GM12892 (cell line): ENCODE measurements at regions not wholly inside any gene's neighbourhood (a gene's known extent, or its start where the extent isn't known, plus 50 kb on each side); places are given as distances from the start of the nearest gene placed in this dataset.

Experiments
- POLR2A ChIP-seq: IDR thresholded peaks from 2 replicates; pipeline ENCODE4 v1.6.1; 2011; ENCODE audit warnings: low read depth, low read length, control low read depth
- POLR2AphosphoS5 ChIP-seq: IDR thresholded peaks from 2 replicates; pipeline ENCODE4 v1.6.1; 2011; ENCODE audit warnings: low read depth, low read length, control low read depth
- TAF1 ChIP-seq: IDR thresholded peaks from 2 replicates; pipeline ENCODE4 v1.6.1; 2011; ENCODE audit warnings: low read depth, mild to moderate bottlenecking, control low read depth, low read length, borderline replicate concordance

DNA sequence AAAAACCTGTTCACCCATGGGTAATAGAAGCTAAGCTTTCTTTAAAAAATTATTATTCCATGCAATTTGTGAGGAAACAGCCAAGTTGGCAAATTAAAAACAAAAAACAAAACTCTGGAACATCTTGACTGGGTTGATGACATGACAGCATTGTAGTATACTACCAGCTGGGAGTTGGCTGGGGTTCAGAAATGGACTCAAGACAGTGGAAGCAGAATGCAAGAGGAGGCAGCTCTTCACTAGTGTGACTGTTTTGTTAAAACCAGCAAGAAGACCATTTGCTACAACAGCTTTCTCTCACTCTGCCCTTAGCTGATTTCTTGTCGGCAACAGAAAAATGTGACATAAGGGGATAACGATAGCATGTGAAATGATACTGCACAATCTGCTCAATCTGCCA lies 1298.9 kb upstream of the ADGRL4 start:
- TF ChIP-seq TAF1 (no peak), POLR2AphosphoS5 (no peak), POLR2A (no peak)
